D341Med (cell line): ENCODE measurements at regions not wholly inside any gene's neighbourhood (a gene's known extent, or its start where the extent isn't known, plus 50 kb on each side); places are given as distances from the start of the nearest gene placed in this dataset.

Experiments used
- DNase-seq: peaks from one replicate; pipeline ENCODE4 v3.0.0; 2012; ENCODE audit warnings: low spot score

- DNase-seq: no peak
These were observed 53.3 kb upstream of the KCNJ16 start for GRCh38 chr17:70021726-70022125.

- DNase-seq: no peak
These were observed 52.9 kb upstream of the KCNJ16 start for GRCh38 chr17:70022175-70022574.

GRCh38 chr17:70024253-70024652 is 50.8 kb upstream of the KCNJ16 start:
- DNase-seq: no peak
